ENCODE measurements at regions not wholly inside any gene's neighbourhood (a gene's known extent, or its start where the extent isn't known, plus 50 kb on each side); places are given as distances from the start of the nearest gene placed in this dataset.

GRCh38 chr1:168826269-168826668 lies 97.3 kb upstream of the DPT start (continued):
- TF ChIP-seq MLX (CRISPR knock-in tag; IDR thresholded peaks at IDR 0.05) (no peak), KAT7 (CRISPR knock-in tag; IDR thresholded peaks at IDR 0.05; ENCODE audit: borderline replicate concordance) (no peak), FOXP4 (CRISPR knock-in tag; IDR thresholded peaks at IDR 0.05) (no peak), AFF4 (CRISPR knock-in tag; IDR thresholded peaks at IDR 0.05; ENCODE audit: borderline replicate concordance) (no peak)

GRCh38 chr1:168827557-168827956 lies 98.6 kb upstream of the DPT start:
- H3K4me1 Mint-ChIP-seq = peaks cover 17% of the 10 kb centered on the region
- ChIA-PET POLR2A (no interaction called here), CTCF (no interaction called here)
- no peaks in the 10 kb centered on the region for H3K36me3 Mint-ChIP-seq
- TF ChIP-seq NFYB (CRISPR knock-in tag; conservative IDR thresholded peaks at IDR 0.05; ENCODE audit: low read depth) = no peak
- no peak for TF ChIP-seq FOXP1 (CRISPR knock-in tag; IDR thresholded peaks at IDR 0.05; ENCODE audit: borderline replicate concordance)
- no peak for TF ChIP-seq USF1 (CRISPR knock-in tag; IDR thresholded peaks at IDR 0.05)
- no peak for TF ChIP-seq GTF2I (CRISPR knock-in tag; conservative IDR thresholded peaks at IDR 0.05)
- no peak for TF ChIP-seq FOXJ3 (CRISPR knock-in tag; IDR thresholded peaks at IDR 0.05; ENCODE audit: borderline replicate concordance)
- no peak for TF ChIP-seq GABPB1 (CRISPR knock-in tag; IDR thresholded peaks at IDR 0.05)
- TF ChIP-seq SMAD3 (CRISPR knock-in tag; IDR thresholded peaks at IDR 0.05; ENCODE audit: borderline replicate concordance) = no peak
- no peak for TF ChIP-seq ZNF425 (CRISPR knock-in tag; conservative IDR thresholded peaks at IDR 0.05)
- no peak for TF ChIP-seq IRF1 (CRISPR knock-in tag; IDR thresholded peaks at IDR 0.05)
- no peak for TF ChIP-seq ZNF512 (CRISPR knock-in tag; IDR thresholded peaks at IDR 0.05; ENCODE audit: borderline replicate concordance)
- TF ChIP-seq MXD4 (CRISPR knock-in tag; IDR thresholded peaks at IDR 0.05; ENCODE audit: borderline replicate concordance) = no peak
- no peak for TF ChIP-seq ZNF416 (CRISPR knock-in tag; IDR thresholded peaks at IDR 0.05)
- TF ChIP-seq E2F5 (CRISPR knock-in tag; IDR thresholded peaks at IDR 0.05) = no peak
- ATAC-seq = no peak
- no peak overlapping the region for H3K27ac Mint-ChIP-seq
- DNase-seq (ENCODE audit: low spot score) = no peak
- no peak overlapping the region for H3K4me3 Mint-ChIP-seq
- peaks cover 5% of the 10 kb centered on the region for H3K9me3 Mint-ChIP-seq
- H3K27me3 Mint-ChIP-seq (ENCODE audit: low read depth) = no peaks in the 10 kb centered on the region; the same call in 1 of the 2 replicates
